HG03558 (cell line): ENCODE measurements at regions not wholly inside any gene's neighbourhood (a gene's known extent, or its start where the extent isn't known, plus 50 kb on each side); places are given as distances from the start of the nearest gene placed in this dataset.
"Not testable (repeated sequence)": the region's sequence is repeated elsewhere in the genome, so short reads cannot be mapped to it uniquely, and the experiment has no call there.

Source experiments
- ATAC-seq: cut with Tn5 transposase; IDR thresholded peaks from one replicate; pipeline ENCODE4 v1.9.1; 2021; ENCODE audit warnings: moderate number of reproducible peaks; ENCODE audit not compliant: unreplicated experiment; ENCODE audit errors: extremely low read depth

GRCh38 chr5:162911873-162912272 is 525.5 kb upstream of the CCNG1 start:
- no peak for ATAC-seq

GRCh38 chr5:162916368-162916767 is 521.0 kb upstream of the CCNG1 start:
- ATAC-seq = no peak

- no peak for ATAC-seq
These were observed 508.3 kb upstream of the CCNG1 start for GRCh38 chr5:162929104-162929503.

GRCh38 chr5:162931501-162931900 is 505.9 kb upstream of the CCNG1 start:
- ATAC-seq = no peak

- no peak for ATAC-seq
These were observed 497.4 kb upstream of the CCNG1 start for GRCh38 chr5:162939991-162940390.

- no peak for ATAC-seq
These were observed 488.7 kb upstream of the CCNG1 start for GRCh38 chr5:162948677-162949076.

- ATAC-seq = no peak
These were observed 480.8 kb upstream of the CCNG1 start for GRCh38 chr5:162956570-162956969.

- not testable (repeated sequence) for ATAC-seq
These were observed 473.3 kb upstream of the CCNG1 start for GRCh38 chr5:162964144-162964543.

- no peak for ATAC-seq
These were observed 447.3 kb upstream of the CCNG1 start for GRCh38 chr5:162990063-162990462.

- ATAC-seq = peak; percentile 76
These were observed 446.4 kb upstream of the CCNG1 start for GRCh38 chr5:162990856-162991497.

GRCh38 chr5:162995568-162995967 is 441.8 kb upstream of the CCNG1 start:
- no peak for ATAC-seq

GRCh38 chr5:162996053-162996452 is 441.3 kb upstream of the CCNG1 start:
- no peak for ATAC-seq

GRCh38 chr5:163005949-163006348 is 431.4 kb upstream of the CCNG1 start:
- no peak for ATAC-seq

- no peak for ATAC-seq
These were observed 414.7 kb upstream of the CCNG1 start for GRCh38 chr5:163022582-163023128.

GRCh38 chr5:163023846-163024245 is 413.5 kb upstream of the CCNG1 start:
- no peak for ATAC-seq

- no peak for ATAC-seq
These were observed 412.5 kb upstream of the CCNG1 start for GRCh38 chr5:163024936-163025335.

GRCh38 chr5:163033656-163034055 is 403.7 kb upstream of the CCNG1 start:
- no peak for ATAC-seq

GRCh38 chr5:163041254-163041653 is 396.1 kb upstream of the CCNG1 start:
- ATAC-seq = no peak

- no peak for ATAC-seq
These were observed 357.8 kb upstream of the CCNG1 start for GRCh38 chr5:163079618-163080017.

GRCh38 chr5:163089230-163089629 is 348.2 kb upstream of the CCNG1 start:
- ATAC-seq = no peak

- no peak for ATAC-seq
These were observed 347.5 kb upstream of the CCNG1 start for GRCh38 chr5:163089926-163090325.

- peak; percentile 83 for ATAC-seq
These were observed 342.8 kb upstream of the CCNG1 start for GRCh38 chr5:163094492-163095180.
